ENCODE measurements at regions not wholly inside any gene's neighbourhood (a gene's known extent, or its start where the extent isn't known, plus 50 kb on each side); places are given as distances from the start of the nearest gene placed in this dataset.
A peak's percentile ranks its signal among the peaks of the same experiment; 100 is the strongest.
"Not testable (repeated sequence)": the region's sequence is repeated elsewhere in the genome, so short reads cannot be mapped to it uniquely, and the experiment has no call there.

DNA sequence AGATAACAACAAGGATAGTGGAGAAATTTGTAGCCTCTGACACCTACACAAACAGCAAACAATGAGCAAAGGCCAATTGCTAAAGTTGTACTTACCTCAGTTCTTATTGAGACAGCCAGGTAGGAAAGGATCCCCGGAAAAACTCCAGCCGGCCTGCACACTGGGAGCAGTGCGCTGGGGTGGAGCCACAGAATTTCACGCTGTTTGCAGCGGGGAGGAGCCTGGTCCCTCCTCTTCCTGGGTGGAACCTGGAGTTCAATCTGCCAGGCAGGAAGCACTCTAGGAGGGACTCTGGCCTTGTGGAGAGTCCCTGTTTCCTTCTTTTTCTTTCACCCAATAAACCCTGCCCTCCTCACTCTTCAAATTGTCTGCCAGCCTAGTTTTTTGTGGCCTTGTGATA is 382.6 kb upstream of the TGIF2LX start:
- not testable (repeated sequence) for DNase-seq

GRCh38 chrX:89557146-89557545 is 364.6 kb upstream of the TGIF2LX start:
- DNase-seq = not testable (repeated sequence)

DNA sequence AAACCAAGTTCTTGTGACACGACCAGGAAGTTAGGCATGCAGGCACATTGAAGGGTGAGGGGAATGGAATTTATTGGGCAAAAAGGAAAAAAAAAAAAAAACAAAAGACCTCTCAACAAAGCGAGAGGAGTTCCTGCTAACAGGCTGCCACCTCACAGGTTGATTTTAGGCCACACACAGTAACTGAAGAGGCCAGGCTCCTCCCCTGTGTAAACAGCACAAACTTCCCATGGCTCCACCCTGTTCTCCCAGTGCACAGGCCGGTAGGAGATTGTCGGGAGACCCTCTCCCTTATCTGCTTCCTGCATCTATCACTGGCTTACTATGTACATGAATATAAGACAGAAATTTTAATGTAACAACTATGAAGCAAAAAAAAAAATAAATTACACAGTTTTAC is 359.6 kb upstream of the TGIF2LX start:
- not testable (repeated sequence) for DNase-seq

- DNase-seq = not testable (repeated sequence)
Observed at GRCh38 chrX:89563107-89563506, 358.6 kb upstream of the TGIF2LX start.

DNA sequence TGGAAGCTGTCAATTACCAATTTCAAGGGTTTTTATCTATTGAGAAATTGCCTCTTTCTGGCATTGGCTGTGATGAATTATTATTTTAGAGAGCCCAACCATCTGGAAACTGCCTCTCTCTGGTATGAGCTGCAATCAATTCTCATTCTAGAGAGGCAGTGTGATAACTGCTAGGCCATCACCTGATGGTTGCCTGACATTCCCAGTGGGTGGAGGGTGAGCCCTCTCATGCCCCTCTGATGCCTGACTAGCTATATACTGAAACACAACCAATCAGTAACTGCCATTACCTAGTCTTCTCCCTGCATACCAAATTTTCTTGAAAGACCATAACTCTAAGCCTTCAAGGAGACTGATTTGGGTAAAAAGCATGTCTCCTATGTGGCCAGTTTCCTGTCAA is 353.9 kb upstream of the TGIF2LX start:
- not testable (repeated sequence) for DNase-seq

DNA sequence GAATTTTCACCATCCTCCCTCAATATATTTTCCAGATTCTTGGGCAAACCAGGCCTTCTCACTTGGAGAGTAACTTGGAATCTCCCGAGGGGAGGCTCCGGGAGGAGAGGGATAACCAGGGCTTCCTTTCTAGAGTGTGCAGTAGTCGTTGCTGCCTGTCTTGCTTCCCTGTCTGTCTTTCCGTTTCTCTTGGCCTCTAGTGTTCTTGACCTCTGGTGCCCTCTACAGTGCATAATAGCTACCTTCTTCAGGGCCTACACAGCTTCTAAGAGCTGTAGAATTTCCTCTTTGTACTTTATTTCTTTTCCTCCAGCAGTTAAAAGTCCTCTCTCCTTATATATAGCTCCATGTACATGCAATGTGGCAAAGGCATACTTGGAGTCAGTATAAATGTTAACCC is 339.8 kb upstream of the TGIF2LX start:
- DNase-seq = not testable (repeated sequence)

DNA sequence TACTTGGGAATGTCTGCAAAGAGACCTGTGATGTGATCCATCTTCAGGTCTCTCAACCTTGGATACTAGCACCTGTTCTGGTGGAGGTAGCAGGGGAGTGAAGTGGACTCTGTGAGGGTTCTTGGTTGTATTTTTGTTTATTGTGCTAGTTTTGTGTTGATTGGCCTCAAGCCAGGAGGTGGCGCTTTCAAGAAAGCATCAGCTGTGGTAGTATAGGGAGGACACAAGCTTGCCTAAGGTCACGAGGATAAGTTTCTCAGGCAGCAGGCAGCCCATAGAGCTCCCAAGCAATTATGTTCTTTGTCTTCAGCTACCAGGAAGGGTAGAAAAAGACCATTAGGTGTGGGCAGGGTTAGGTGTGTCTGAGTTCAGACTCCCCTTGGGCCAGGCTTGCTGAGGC is 289.9 kb upstream of the TGIF2LX start:
- not testable (repeated sequence) for DNase-seq

- DNase-seq = not testable (repeated sequence)
Observed at GRCh38 chrX:89635887-89636286, 285.8 kb upstream of the TGIF2LX start.

- DNase-seq = not testable (repeated sequence)
Observed at GRCh38 chrX:89658662-89659061, 263.0 kb upstream of the TGIF2LX start.

- DNase-seq = not testable (repeated sequence)
Observed at GRCh38 chrX:89706481-89706880, 215.2 kb upstream of the TGIF2LX start.

GRCh38 chrX:89707363-89707927 is 214.3 kb upstream of the TGIF2LX start:
- not testable (repeated sequence) for DNase-seq

DNA sequence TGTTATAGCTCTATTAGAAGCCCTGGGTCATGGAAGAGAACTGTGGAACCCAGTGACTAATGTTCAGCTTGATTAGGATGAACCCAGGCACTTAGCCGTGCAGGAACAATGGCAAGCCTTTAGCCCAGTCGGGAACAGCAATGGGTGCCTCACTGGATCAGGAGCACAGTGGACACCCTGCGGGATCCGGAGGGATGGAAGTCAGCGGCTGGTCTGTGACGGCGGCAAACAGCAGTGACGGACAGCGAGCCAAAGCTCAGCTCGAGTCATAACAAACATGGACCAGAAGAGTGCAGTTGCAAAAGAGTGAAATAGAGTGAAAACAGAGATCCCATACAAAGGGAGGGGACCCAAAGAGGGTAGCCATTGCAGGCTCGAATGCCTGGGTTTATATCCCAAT is 187.3 kb upstream of the TGIF2LX start:
- not testable (repeated sequence) for DNase-seq

DNA sequence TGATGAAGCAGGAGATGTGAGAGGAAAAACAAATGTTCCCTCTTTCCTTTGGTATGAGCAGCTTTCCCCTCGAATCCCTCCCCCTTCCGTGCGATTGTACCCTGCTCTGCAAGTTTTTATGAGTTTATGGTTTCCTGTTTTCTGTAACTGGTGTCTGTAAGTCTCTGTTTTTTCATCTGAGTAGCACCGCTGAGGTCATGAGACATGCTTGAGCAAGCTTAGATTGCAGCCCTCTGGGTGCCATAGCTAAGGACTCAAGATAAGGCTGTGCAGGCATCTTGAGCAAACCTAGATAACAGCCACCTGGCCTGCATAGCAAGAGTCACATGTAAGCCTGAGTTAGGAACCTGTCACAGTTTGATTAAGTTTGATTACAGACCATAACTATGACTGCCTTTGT is 165.2 kb upstream of the TGIF2LX start:
- DNase-seq = not testable (repeated sequence)

GRCh38 chrX:89757767-89758166 is 163.9 kb upstream of the TGIF2LX start:
- not testable (repeated sequence) for DNase-seq

DNA sequence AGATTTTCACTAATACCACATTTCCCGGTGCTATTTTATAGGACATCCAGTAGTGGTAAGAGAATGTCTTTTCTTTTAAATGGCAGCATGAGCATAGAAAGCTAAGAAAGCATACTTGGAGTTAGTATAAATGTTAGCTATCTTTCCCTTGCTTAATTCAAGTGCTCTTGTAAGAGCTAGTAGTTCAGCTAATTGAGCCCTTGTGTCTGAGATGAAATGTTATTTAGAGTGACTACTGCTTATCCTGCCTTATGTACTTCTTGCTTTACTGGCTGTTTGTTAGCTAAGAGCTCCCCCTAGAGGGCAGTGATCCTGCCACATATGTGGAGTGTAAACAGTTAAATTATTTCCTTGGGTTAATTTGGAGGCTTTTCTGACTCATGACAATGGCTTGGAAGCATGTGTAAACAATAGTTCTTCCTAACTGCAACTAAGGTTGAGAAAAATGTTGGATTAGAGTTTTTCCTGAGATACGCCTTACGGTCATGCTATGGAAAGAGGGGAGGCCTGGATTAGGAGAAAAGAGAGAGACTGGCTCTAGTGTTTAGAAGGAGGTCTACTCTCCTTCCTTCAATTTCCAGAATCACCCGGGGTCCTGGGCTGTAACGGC is 162.5 kb upstream of the TGIF2LX start:
- not testable (repeated sequence) for DNase-seq

DNA sequence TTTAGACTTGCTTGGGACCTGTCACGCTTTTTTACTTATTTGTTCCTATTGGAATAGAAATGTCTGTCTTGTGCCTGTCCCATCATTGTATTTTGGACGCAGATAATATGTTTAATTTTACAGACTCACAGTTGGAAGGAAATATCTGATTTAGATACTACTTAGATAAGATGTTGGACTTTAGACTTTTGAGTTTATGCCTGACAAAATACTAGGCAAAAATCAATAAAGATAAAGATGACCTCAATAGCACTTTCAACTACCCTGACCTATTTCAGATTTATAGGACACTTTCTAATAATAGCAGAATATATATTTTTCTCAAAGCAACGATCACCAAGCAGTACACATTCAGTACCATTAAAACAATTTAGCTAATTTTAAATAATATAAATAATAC is 150.1 kb upstream of the TGIF2LX start:
- DNase-seq = not testable (repeated sequence)

GRCh38 chrX:89811440-89811839 is 110.3 kb upstream of the TGIF2LX start:
- not testable (repeated sequence) for DNase-seq

DNA sequence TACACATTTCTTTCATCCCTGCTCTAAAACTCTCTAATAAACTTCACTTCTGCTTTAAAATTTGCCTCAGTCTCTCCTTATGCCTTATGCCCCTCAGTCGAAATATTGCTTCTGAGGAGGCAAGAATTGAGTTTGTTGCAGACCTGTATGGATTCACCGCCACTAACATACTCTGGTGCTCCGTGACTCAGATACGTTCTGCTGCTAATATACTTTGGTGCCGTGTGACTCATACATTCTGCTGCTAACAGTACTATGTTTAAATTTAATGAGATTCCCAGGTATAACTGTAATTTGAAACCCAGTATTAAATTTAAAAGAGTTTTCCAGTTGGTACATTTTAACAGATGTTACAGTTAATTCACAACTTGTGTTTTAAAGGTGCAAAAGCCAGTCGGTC is 82.0 kb upstream of the TGIF2LX start:
- DNase-seq = not testable (repeated sequence)

DNA sequence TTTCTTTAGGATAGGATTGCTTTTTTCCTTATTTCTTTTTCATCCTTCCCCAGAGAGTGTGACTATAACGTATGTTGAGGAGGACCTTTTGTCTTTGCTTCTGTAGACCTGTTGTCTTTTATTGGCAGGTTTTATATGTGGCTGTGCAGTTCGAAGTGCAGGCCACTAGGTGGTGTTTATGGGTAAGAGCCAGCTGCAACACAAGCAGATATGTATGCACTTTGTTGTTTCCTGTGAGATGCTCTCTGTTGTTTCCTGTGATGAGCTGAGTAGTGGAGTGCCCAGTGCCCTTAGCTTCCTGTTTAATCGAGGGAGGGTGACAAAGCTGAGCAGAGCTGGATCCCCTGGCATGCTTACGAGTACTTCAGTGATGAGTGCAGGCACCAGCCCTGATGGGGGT is 50.0 kb upstream of the TGIF2LX start:
- DNase-seq = peak in 14 of 56 donors; percentile 0 to 3 (median 1)
